NCI-H2227 (cell line): ENCODE measurements at regions not wholly inside any gene's neighbourhood (a gene's known extent, or its start where the extent isn't known, plus 50 kb on each side); places are given as distances from the start of the nearest gene placed in this dataset.

Source experiments
- DNase-seq: peaks from one replicate; lab custom pipeline; 2025; ENCODE audit not compliant: unreplicated experiment; lab: John Stamatoyannopoulos, UW

- no peak for DNase-seq
These were observed 325.0 kb upstream of the MSX2 start for GRCh38 chr5:174399411-174399810.

GRCh38 chr5:174400461-174400860 is 323.9 kb upstream of the MSX2 start:
- DNase-seq: no peak

GRCh38 chr5:174401793-174402192 is 322.6 kb upstream of the MSX2 start:
- no peak for DNase-seq

- no peak for DNase-seq
These were observed 322.1 kb upstream of the MSX2 start for GRCh38 chr5:174402222-174402812.

GRCh38 chr5:174404848-174405247 is 319.5 kb upstream of the MSX2 start:
- no peak for DNase-seq

GRCh38 chr5:174409070-174409469 is 315.3 kb upstream of the MSX2 start:
- DNase-seq: no peak

GRCh38 chr5:174409971-174410370 is 314.4 kb upstream of the MSX2 start:
- no peak for DNase-seq

GRCh38 chr5:174410716-174411478 is 313.5 kb upstream of the MSX2 start:
- DNase-seq: peak; percentile 14

- DNase-seq: no peak
These were observed 312.9 kb upstream of the MSX2 start for GRCh38 chr5:174411479-174411819.

GRCh38 chr5:174412374-174412773 is 312.0 kb upstream of the MSX2 start:
- DNase-seq: no peak

GRCh38 chr5:174412941-174413340 is 311.4 kb upstream of the MSX2 start:
- DNase-seq: no peak

GRCh38 chr5:174413567-174414314 is 310.6 kb upstream of the MSX2 start:
- no peak for DNase-seq

- no peak for DNase-seq
These were observed 310.1 kb upstream of the MSX2 start for GRCh38 chr5:174414315-174414710.

GRCh38 chr5:174418809-174419539 is 305.4 kb upstream of the MSX2 start:
- peak; percentile 31 for DNase-seq

GRCh38 chr5:174419540-174420132 is 304.7 kb upstream of the MSX2 start:
- DNase-seq: peak; percentile 84

- no peak for DNase-seq
These were observed 303.6 kb upstream of the MSX2 start for GRCh38 chr5:174420651-174421407.

GRCh38 chr5:174421408-174421805 is 303.0 kb upstream of the MSX2 start:
- no peak for DNase-seq

GRCh38 chr5:174423558-174423957 is 300.8 kb upstream of the MSX2 start:
- DNase-seq: no peak

GRCh38 chr5:174424219-174425053 is 299.9 kb upstream of the MSX2 start:
- DNase-seq: no peak
